Activated naive CD8-positive, alpha-beta T cell treated with anti-CD3 and anti-CD28 coated beads, Interleukin-2, amount 10 ng/mL, durations not matched to agents 7 days and 5 days (primary cell): ENCODE measurements at regions not wholly inside any gene's neighbourhood (a gene's known extent, or its start where the extent isn't known, plus 50 kb on each side); places are given as distances from the start of the nearest gene placed in this dataset.

Experiments used
- ATAC-seq: fragments of 150-1000 bp; cut with Tn5 transposase; one replicate; pipeline ENCODE4 v1.10.0; 2021; ENCODE audit warnings: low read depth, moderate library complexity
- POLR2A ChIA-PET: fragments of 350-600 bp; sonication (Branson Sonifier 250); formaldehyde crosslinking; loops from one replicate; lab custom pipeline; 2021; ENCODE audit warnings: antibody characterized with exemption; lab: Charles Lee
- DNase-seq: peaks from one replicate; pipeline ENCODE4 v3.0.0; 2021
- H3K27ac Mint-ChIP-seq: one replicate; pipeline ENCODE4 v1.8.0; 2022; ENCODE audit warnings: mild to moderate bottlenecking, mixed read lengths
- H3K27me3 Mint-ChIP-seq: one replicate; pipeline ENCODE4 v1.8.0; 2022; ENCODE audit warnings: mild to moderate bottlenecking, moderate library complexity, mixed read lengths
- H3K36me3 Mint-ChIP-seq: one replicate; pipeline ENCODE4 v1.8.0; 2021; ENCODE audit warnings: mild to moderate bottlenecking, mixed read lengths
- H3K4me1 Mint-ChIP-seq: one replicate; pipeline ENCODE4 v1.8.0; 2021; ENCODE audit warnings: mixed read lengths
- H3K4me3 Mint-ChIP-seq: one replicate; pipeline ENCODE4 v1.8.0; 2022; ENCODE audit warnings: mild to moderate bottlenecking, moderate library complexity, mixed read lengths
- H3K9me3 Mint-ChIP-seq: one replicate; pipeline ENCODE4 v1.8.0; 2021; ENCODE audit warnings: mixed read lengths

DNA sequence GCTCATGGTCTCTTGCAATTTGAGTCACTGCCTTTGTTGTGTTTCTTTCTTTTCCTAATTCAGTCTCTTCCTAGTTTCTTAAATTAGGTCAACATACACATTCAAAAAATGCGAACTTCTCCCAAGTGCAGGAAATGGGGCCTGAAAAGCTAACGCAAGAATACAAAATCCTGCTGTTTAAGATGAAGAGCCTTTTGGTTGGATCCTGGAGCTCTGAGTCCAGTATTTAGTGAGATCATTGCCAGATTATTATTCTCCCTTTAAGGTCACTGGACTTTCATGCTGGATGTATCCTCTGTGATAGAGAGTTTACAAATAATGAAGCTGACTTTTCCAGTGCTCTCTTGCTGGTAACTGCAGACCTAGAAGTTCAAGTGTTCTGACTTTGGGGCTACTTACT lies 401.9 kb upstream of the MKI67 start:
- Mint-ChIP-seq H3K9me3 (no peaks in the 10 kb centered on the region), H3K27ac (no peak overlapping the region)
- ATAC-seq: no peak

DNA sequence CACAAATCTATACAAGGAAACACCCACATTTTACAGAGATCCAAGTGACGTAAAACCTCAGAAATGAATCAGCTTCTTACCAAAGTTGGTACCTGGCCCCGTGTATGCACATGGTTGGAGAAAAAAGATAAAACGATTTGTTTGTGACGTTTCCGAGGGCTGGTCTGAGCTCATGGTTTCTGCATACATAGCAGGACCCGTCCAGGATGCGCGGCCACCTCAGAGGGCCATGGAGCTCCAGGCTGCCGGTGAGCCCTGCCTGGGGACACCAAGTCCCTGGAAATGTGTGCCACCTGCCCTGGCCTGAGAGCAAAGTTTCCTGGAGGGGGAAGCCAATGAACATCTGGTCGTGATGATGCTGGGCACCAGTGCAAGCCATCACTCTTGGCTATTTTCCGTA lies 402.6 kb upstream of the MKI67 start:
- Mint-ChIP-seq H3K36me3 (no peaks in the 10 kb centered on the region), H3K9me3 (no peaks in the 10 kb centered on the region), H3K27me3 (peaks cover 2% of the 10 kb centered on the region), H3K4me3 (no peak overlapping the region), H3K27ac (no peak overlapping the region), H3K4me1 (no peaks in the 10 kb centered on the region)
- POLR2A ChIA-PET: no interaction called here
- ATAC-seq (no peak), DNase-seq (no peak)

More for the DNA sequence above, 401.9 kb upstream of the MKI67 start:
- no peak for DNase-seq
- no peaks in the 10 kb centered on the region for H3K36me3 Mint-ChIP-seq
- no peak overlapping the region for H3K4me3 Mint-ChIP-seq
- POLR2A ChIA-PET: no interaction called here
- no peaks in the 10 kb centered on the region for H3K4me1 Mint-ChIP-seq
- no peaks in the 10 kb centered on the region for H3K27me3 Mint-ChIP-seq

DNA sequence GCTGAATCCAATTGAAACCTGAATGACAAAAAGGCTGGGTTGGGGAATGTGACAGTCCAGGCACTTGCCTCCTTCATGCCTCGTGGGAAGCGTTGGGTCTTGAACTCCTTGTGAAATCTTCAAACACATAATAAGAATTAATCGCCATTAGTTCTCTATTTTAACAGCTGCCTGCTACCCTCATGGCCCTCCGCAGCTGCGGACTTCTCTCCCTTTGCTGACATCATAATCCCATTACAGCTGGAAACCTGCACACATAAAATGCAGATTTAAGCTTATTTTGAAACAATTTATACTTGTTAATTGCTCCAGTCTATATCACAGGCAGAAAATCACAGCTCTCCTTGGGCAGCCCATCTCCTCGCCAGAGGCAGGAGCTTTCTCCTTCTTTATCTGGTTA lies 403.0 kb upstream of the MKI67 start:
- no peak for DNase-seq
- no peak for ATAC-seq
- H3K27ac Mint-ChIP-seq: no peak overlapping the region
- H3K27me3 Mint-ChIP-seq: peaks cover 2% of the 10 kb centered on the region
- no peaks in the 10 kb centered on the region for H3K9me3 Mint-ChIP-seq
- no peaks in the 10 kb centered on the region for H3K4me1 Mint-ChIP-seq
- POLR2A ChIA-PET: no interaction called here
- no peaks in the 10 kb centered on the region for H3K36me3 Mint-ChIP-seq
- H3K4me3 Mint-ChIP-seq: no peak overlapping the region

DNA sequence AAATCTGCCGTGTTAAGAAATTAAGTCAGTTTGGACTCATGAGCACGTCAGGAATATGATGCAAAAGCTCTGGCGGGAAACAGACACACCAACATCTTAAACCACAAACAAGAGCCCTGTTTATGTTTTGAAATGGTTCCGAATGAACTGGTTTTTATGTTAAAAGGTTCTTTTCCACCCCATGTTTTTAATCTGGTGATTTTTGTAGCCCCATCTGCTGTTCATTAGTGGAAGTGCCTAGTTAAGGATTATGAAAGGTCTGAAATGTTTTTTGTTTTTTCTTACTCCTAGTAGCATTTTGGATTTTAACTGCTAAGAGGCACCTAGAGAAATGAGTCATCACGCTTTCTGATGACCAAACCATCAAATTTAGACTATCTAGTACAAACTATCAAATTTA lies 404.1 kb upstream of the MKI67 start:
- POLR2A ChIA-PET: no interaction called here
- H3K4me3 Mint-ChIP-seq: no peak overlapping the region
- H3K9me3 Mint-ChIP-seq: no peaks in the 10 kb centered on the region
- H3K4me1 Mint-ChIP-seq: no peaks in the 10 kb centered on the region
- H3K27me3 Mint-ChIP-seq: peaks cover 2% of the 10 kb centered on the region
- ATAC-seq (no peak), DNase-seq (no peak)
- H3K36me3 Mint-ChIP-seq: no peaks in the 10 kb centered on the region
- H3K27ac Mint-ChIP-seq: no peak overlapping the region

DNA sequence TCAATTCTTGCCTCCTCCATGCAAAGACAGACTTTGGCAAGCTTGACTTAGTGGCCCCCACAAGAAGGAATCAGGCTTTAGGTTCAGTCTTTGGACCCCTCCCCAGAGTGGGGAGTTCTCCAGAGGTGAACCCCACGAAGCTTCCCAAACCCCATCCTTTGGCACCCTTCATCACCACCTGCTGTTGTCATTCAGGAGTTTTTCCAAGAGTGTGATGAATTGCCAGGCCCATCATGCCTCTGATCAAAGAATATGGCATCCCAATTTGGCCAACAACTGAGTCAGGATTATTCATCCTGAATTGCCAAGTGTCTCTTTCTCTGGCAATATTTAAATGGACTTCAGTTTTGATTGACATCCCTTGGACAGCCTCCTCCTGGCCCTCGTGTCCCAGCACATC lies 404.7 kb upstream of the MKI67 start:
- Mint-ChIP-seq H3K4me3 (no peak overlapping the region), H3K4me1 (no peaks in the 10 kb centered on the region), H3K36me3 (no peaks in the 10 kb centered on the region), H3K27ac (no peak overlapping the region), H3K27me3 (peaks cover 5% of the 10 kb centered on the region), H3K9me3 (no peaks in the 10 kb centered on the region)
- ATAC-seq (no peak), DNase-seq (no peak)
- POLR2A ChIA-PET: no interaction called here

DNA sequence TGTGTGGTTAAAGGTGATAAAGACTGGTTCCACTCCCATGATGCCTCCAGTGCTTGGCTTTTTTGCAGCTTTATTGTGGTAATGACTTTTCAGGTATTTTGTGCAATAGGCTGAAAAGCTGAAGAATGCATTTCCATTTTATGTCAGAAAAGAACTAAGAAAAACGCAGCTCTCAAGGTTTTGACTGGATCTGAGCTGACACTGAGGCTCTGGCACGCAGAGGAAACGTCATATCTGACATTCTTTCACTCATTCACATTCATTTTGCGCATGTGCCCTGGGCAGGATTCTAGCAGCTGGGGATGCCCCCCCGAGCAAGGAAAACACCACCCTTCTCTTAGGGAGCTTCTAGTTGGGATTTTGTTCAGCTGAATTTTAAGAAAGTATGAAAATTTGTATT lies 408.5 kb upstream of the MKI67 start:
- Mint-ChIP-seq H3K27ac (no peak overlapping the region), H3K4me1 (no peaks in the 10 kb centered on the region)
- DNase-seq: no peak

DNA sequence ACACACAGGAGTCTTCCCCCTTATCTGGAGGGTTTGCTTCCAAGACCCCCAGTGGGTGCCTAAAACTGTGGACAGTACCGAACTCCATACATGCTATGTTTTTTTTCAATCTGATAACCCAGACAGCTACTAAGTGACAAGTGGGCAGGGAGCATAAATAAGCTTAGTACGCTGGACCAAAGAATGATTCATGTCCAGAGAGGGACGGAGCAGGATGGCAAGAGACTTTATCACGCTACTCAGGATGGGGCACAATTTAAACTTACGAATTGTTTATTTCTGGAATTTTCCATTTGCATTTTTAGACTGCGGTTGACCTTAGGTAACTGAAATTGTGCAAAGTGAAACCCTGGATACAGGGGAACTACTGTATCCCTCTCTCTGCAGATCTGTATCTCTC lies 410.0 kb upstream of the MKI67 start:
- Mint-ChIP-seq H3K36me3 (no peaks in the 10 kb centered on the region), H3K9me3 (no peaks in the 10 kb centered on the region), H3K4me3 (no peak overlapping the region), H3K27ac (no peak overlapping the region), H3K27me3 (peaks cover 44% of the 10 kb centered on the region), H3K4me1 (no peaks in the 10 kb centered on the region)
- ATAC-seq (no peak), DNase-seq (no peak)
- POLR2A ChIA-PET: no interaction called here

More for the DNA sequence above, 408.5 kb upstream of the MKI67 start:
- H3K9me3 Mint-ChIP-seq: no peaks in the 10 kb centered on the region
- no peak for ATAC-seq
- POLR2A ChIA-PET: no interaction called here
- H3K36me3 Mint-ChIP-seq: no peaks in the 10 kb centered on the region
- H3K4me3 Mint-ChIP-seq: no peak overlapping the region
- peaks cover 32% of the 10 kb centered on the region for H3K27me3 Mint-ChIP-seq

DNA sequence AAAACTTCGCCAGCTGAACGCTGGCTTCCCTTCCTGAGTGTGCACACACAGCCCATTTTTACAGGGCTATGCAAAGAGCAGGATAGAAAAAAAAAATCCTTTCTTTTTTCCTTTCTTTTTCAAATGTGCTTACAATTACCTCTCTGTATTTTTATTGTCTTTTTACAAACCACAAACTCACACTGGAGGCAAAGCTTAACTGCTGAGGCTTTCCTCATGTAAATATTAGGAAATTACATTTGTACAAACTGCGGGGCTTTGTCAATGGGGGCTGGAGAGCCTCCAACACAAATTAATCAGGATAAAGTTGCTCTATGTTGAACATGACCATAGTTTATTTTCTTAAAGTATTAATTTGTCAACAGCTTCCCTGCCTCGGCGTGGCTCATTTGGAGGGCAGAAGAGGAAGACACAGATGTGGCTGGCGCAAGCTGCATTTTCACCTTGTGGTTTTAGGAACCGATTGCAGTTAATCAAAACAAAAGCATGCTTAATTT lies 411.7 kb upstream of the MKI67 start:
- no peak for DNase-seq
- POLR2A ChIA-PET: no interaction called here
- Mint-ChIP-seq H3K9me3 (no peaks in the 10 kb centered on the region), H3K27me3 (peaks cover 56% of the 10 kb centered on the region), H3K36me3 (no peaks in the 10 kb centered on the region), H3K4me1 (no peaks in the 10 kb centered on the region), H3K4me3 (no peak overlapping the region), H3K27ac (no peak overlapping the region)
- ATAC-seq: no peak

DNA sequence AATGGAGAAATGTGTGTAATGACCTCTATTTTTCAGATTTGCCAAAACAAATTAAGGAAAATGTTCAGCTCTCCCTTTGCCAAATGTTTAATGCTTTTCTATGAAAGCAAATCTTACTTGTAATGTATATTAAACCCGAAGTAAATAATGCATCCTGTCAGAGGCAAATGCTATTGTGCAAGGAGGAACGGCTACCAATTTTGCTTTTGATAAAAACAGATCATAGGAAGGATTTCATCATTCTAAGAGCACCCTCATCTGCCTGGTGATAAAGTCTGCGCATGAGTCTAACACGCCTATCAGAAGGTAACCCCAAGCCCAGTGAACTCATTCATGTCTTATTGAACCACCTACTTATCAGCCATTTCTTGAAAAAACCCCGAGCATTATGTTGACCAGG lies 412.4 kb upstream of the MKI67 start:
- DNase-seq (no peak), ATAC-seq (no peak)
- Mint-ChIP-seq H3K36me3 (no peaks in the 10 kb centered on the region), H3K4me1 (no peaks in the 10 kb centered on the region), H3K4me3 (no peak overlapping the region), H3K9me3 (no peaks in the 10 kb centered on the region), H3K27me3 (peaks cover 57% of the 10 kb centered on the region), H3K27ac (no peak overlapping the region)
- POLR2A ChIA-PET: no interaction called here

DNA sequence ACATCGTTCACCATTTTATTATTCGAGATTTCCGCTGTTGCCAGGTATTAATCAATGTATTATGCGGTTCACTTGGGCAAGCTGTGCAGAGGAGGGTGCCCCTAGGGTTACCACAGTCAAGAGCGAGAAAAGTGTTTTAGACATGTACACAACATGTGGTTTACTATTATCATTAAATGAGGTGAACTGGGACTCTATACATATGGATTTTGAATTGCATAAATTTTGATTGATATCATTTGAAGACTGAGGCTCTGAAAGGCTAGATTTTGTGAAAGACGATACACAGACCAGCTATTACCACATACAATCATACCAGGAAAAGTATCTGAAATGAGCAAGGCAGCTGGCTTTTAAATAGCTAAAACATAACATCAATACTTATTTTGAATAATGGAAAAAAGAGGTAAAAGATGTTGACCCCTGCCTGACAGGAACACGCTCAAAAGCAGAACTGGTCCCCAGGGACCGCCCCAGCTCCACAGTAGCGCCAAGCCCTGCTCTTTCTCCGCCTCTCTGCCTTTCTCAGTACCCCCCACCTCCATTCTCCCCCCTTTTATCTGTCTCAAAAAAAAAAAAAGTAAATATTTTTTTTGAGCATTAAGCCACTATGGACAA lies 413.4 kb upstream of the MKI67 start:
- no peak for DNase-seq
- Mint-ChIP-seq H3K4me1 (no peaks in the 10 kb centered on the region), H3K9me3 (no peaks in the 10 kb centered on the region), H3K36me3 (no peaks in the 10 kb centered on the region), H3K27ac (no peak overlapping the region), H3K27me3 (peaks cover 55% of the 10 kb centered on the region), H3K4me3 (no peak overlapping the region)
- POLR2A ChIA-PET: no interaction called here
- no peak for ATAC-seq

DNA sequence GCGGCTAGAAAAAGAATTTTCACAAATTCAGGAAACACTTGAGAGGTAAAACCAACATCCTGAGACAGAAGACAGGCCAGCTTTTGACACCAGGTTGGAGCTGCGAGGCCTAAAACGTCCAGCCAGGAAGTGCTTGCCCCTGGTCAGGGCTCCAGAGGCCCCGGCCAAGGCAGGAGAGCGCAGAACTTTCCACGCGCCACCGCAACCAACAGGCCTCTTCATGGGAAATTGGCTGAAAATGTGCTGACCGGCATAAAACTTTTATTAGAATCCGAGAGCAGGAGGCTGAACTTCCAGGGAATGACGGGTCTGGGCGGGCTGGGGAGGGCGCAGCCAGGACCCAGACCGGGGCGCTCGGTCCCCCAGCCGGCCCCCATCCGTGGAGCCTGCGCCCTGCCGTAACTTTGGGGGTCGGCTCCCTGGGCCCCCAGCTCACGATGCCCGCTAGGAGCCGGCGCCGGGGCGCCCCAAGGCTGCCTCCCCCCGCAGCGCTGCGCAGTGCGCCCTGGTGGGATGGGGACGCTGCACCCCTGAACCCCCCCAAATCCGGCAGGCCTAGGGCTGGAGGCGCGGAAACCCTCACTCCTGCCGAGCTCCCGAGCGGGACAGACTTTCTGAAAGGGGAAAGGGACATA lies 414.0 kb upstream of the MKI67 start:
- no peaks in the 10 kb centered on the region for H3K4me1 Mint-ChIP-seq
- POLR2A ChIA-PET: no interaction called here
- no peak overlapping the region for H3K27ac Mint-ChIP-seq
- peaks cover 59% of the 10 kb centered on the region for H3K27me3 Mint-ChIP-seq
- ATAC-seq: no peak
- no peaks in the 10 kb centered on the region for H3K9me3 Mint-ChIP-seq
- no peak overlapping the region for H3K4me3 Mint-ChIP-seq
- H3K36me3 Mint-ChIP-seq: no peaks in the 10 kb centered on the region
- DNase-seq: no peak

DNA sequence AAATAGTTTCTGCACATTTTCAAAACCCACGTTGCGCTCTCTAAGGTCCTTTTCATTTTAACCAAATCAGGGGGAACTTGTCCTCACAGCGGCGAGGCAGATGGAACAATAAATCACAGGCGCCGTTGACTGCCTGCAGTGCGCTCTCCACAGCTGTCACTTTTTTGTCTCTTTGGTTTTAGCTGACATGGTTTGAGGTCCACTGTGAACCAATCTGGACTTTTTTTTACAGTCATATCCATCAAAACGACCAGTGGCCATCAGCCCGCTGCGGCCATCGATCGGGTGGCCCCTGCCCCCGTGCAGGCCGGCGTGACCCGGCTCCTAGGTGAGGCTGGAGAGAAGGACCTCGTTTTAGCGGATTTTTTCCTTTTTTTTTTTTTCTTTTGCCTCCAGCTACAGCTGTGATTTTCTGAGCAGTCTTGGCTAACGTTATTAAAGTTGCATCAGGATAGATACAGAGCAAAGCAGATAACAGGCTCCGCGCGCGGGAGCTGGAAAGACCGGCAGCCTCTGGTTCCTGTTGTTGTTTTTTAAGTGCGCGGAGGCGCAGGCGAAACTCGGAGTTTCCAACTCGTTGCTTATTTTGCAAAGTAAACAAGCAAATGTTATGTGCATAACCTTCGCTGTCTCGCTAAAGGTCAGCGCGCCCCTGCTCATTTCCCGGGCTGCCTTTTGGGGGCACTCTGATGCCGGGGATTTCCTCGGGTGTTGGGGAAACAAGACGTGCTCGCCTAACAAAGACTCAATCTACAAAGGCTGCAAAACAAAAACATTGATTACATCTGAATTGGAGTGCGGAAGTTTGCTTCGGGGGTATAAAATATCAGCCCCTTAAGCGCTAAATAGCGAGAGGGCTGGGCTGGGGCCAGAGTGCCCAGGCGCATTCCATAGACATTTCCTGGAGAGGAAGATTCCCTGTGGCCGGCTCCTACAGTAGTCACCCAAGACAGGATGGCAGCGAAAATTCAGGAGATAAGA lies 414.8 kb upstream of the MKI67 start:
- POLR2A ChIA-PET: no interaction called here
- no peaks in the 10 kb centered on the region for H3K36me3 Mint-ChIP-seq
- H3K4me3 Mint-ChIP-seq: no peak overlapping the region
- peaks cover 55% of the 10 kb centered on the region for H3K27me3 Mint-ChIP-seq
- DNase-seq: no peak
- no peak for ATAC-seq
- no peaks in the 10 kb centered on the region for H3K9me3 Mint-ChIP-seq
- H3K27ac Mint-ChIP-seq: no peak overlapping the region
- H3K4me1 Mint-ChIP-seq: no peaks in the 10 kb centered on the region

DNA sequence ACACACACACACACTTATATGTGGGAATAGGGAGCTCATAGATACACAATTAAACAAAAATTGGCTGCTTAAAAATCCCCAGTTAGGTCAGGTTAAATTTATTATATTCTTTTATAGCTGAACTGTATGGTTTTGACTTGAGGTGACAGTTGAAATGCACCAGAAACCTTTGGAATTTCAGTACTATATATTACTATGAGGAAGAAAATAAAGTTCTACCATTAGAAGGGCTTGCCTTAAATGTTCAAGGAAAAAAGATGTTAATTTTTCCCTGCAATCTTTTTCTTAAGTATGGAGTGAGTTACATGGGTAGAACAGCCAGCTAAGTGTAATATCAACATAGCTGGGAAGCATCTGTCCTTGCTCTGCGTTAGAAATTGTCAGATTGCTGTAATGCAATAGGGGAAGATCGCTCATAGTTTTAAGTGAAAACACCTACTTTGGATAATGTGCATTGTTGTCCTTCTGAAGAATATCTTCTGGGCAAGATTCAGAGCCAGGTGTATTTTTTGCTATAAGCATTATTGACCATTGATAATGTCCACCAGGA lies 415.8 kb upstream of the MKI67 start:
- Mint-ChIP-seq H3K36me3 (no peaks in the 10 kb centered on the region), H3K4me1 (no peaks in the 10 kb centered on the region), H3K27ac (no peak overlapping the region), H3K27me3 (peaks cover 49% of the 10 kb centered on the region), H3K4me3 (no peak overlapping the region), H3K9me3 (no peaks in the 10 kb centered on the region)
- DNase-seq (no peak), ATAC-seq (no peak)
- POLR2A ChIA-PET: no interaction called here
